ENCODE measurements at regions not wholly inside any gene's neighbourhood (a gene's known extent, or its start where the extent isn't known, plus 50 kb on each side); places are given as distances from the start of the nearest gene placed in this dataset.

DNA sequence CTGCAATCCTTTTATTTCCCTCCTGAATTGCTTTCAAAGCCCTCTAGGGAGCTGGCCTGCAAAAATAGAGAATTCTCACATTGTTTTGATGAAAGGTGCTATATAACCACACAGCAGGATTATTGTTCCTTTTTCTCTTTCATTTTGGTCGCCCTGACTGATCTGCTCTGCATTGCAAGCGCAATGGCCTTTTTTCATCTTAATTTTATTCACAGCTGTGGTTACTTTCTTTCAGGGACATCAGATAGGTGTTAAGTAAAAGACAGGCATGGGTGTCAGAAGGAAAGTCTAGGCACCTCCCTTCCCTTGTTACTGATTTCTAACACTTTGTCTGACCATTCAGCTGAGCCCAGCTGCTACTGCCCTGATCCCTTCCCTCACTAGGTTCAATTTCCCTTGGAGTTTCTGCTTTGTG, 850.5 kb upstream of the MAP3K7 start:
- BruUV-seq (replicated peaks), result no TSS peak
- Histone ChIP-seq H3K27me3 (replicated peaks in 1 of 2; ENCODE audit: control insufficient read depth in 2 of 2, insufficient read depth in 2 of 2, low read length in 1 of 2) (no peaks in the 10 kb centered on the region), H4K20me1 (ENCODE audit: control insufficient read depth, insufficient read depth) (no peaks in the 10 kb centered on the region), H2AFZ (ENCODE audit: control insufficient read depth, low read depth, low read length) (no peak overlapping the region), H3K27ac (ENCODE audit: control insufficient read depth, insufficient read depth) (no peak overlapping the region), H3K4me3 (no peak overlapping the region), H3K4me1 (ENCODE audit: control insufficient read depth, insufficient read depth, low read length) (no peaks in the 10 kb centered on the region), H3K9ac (ENCODE audit: control insufficient read depth, insufficient read depth, low read length) (no peak overlapping the region), H3K4me2 (ENCODE audit: control insufficient read depth, insufficient read depth) (peak overlapping the region; percentile 11; the same call in 1 of the 2 replicates), H3K79me2 (ENCODE audit: control insufficient read depth, insufficient read depth, low read length) (no peaks in the 10 kb centered on the region), H3K36me3 (ENCODE audit: control insufficient read depth in 2 of 2, insufficient read depth in 2 of 2, low read length in 1 of 2) (no peaks in the 10 kb centered on the region), H3K9me3 (replicated peaks; ENCODE audit: control insufficient read depth, insufficient read depth, low read length) (no peaks in the 10 kb centered on the region; the same call in 2 of the 3 replicates)
- ATAC-seq (peak; percentile 49), FAIRE-seq (no peak), DNase-seq (ENCODE audit: low read depth, low spot score) (no peak)
- ChIA-PET RAD21 (ENCODE audit: unreplicated experiment) (interaction anchor here (1.2 to 3.9 kb wide), 4 partner anchors 10 to 106 kb away, joined by 3 to 41 read pairs (median 6); no protein-coding TSS in a partner anchor), SMC1A (ENCODE audit: uncharacterized antibody, unreplicated experiment) (interaction anchor here (1.1 to 5.7 kb wide), 6 partner anchors 8 to 107 kb away, joined by 3 to 31 read pairs (median 16); no protein-coding TSS in a partner anchor), POLR2A (interaction anchor here (0.7 to 2.7 kb wide), 3 partner anchors 39 to 46 kb away, joined by 3 to 10 read pairs (median 3); no protein-coding TSS in a partner anchor), CTCF (interaction anchor here (1.2 to 3.5 kb wide), 3 partner anchors 10 to 107 kb away, joined by 3 to 12 read pairs (median 3); no protein-coding TSS in a partner anchor)
- WGBS (ENCODE audit: insufficient coverage, insufficient replicate concordance, low lambda C conversion rate, missing lambda C conversion rate), result 65% methylated on average over 2 of the region's 2 CpGs
- in situ Hi-C loops (cut with MboI), result no loop called here
- intact Hi-C loops (cut with micrococcal nuclease; ENCODE audit: unreplicated experiment), result no loop called here
- TF ChIP-seq, protein P1, sequence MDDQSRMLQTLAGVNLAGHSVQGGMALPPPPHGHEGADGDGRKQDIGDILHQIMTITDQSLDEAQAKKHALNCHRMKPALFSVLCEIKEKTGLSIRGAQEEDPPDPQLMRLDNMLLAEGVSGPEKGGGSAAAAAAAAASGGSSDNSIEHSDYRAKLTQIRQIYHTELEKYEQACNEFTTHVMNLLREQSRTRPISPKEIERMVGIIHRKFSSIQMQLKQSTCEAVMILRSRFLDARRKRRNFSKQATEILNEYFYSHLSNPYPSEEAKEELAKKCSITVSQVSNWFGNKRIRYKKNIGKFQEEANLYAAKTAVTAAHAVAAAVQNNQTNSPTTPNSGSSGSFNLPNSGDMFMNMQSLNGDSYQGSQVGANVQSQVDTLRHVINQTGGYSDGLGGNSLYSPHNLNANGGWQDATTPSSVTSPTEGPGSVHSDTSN (IDR thresholded peaks at IDR 0.05; ENCODE audit: insufficient replicate concordance, low read depth, low read length), result no peak
- TF ChIP-seq RELB (IDR thresholded peaks at IDR 0.05; ENCODE audit: low read depth), result peak; percentile 26; the same call in 1 of the 2 replicates
- TF ChIP-seq ZNF274 (IDR thresholded peaks at IDR 0.05; ENCODE audit: insufficient read depth, insufficient read length), result no peak
- peak; percentile 75 to 77; a peak in 2 of 4 replicates for TF ChIP-seq IKZF2 (IDR thresholded peaks at IDR 0.05)
- peak; percentile 31; the same call in 1 of the 2 replicates for TF ChIP-seq NR2F1 (conservative IDR thresholded peaks at IDR 0.05)
- no peak for TF ChIP-seq BCL3 (IDR thresholded peaks at IDR 0.05; ENCODE audit: borderline replicate concordance, insufficient read depth, low read depth, low read length, poor library complexity, severe bottlenecking)
- TF ChIP-seq, protein P2, sequence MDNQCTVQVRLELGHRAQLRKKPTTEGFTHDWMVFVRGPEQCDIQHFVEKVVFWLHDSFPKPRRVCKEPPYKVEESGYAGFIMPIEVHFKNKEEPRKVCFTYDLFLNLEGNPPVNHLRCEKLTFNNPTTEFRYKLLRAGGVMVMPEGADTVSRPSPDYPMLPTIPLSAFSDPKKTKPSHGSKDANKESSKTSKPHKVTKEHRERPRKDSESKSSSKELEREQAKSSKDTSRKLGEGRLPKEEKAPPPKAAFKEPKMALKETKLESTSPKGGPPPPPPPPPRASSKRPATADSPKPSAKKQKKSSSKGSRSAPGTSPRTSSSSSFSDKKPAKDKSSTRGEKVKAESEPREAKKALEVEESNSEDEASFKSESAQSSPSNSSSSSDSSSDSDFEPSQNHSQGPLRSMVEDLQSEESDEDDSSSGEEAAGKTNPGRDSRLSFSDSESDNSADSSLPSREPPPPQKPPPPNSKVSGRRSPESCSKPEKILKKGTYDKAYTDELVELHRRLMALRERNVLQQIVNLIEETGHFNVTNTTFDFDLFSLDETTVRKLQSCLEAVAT (IDR thresholded peaks at IDR 0.05), result 0 out of 2 replicates have a peak, but pooled peaks have one; percentile 20
- TF ChIP-seq RAD21 (IDR thresholded peaks at IDR 0.05; ENCODE audit: insufficient read depth, low read depth, low read length), result no peak
- TF ChIP-seq MEF2B (IDR thresholded peaks at IDR 0.05; ENCODE audit: partially characterized antibody, poor library complexity, severe bottlenecking), result peak; percentile 90
- TF ChIP-seq HCFC1 (IDR thresholded peaks at IDR 0.05; ENCODE audit: low read length), result no peak
- TF ChIP-seq STAT1 (conservative IDR thresholded peaks at IDR 0.05), result no peak
- TF ChIP-seq ZNF622 (IDR thresholded peaks at IDR 0.05), result no peak
- TF ChIP-seq FOXK2 (IDR thresholded peaks at IDR 0.05), result no peak
- TF ChIP-seq REST (IDR thresholded peaks at IDR 0.05; ENCODE audit: low read depth, low read length), result no peak

All from GM12878 (cell line).